Cardiac muscle cell (in vitro differentiated cells and primary cell): ENCODE measurements at regions not wholly inside any gene's neighbourhood (a gene's known extent, or its start where the extent isn't known, plus 50 kb on each side); places are given as distances from the start of the nearest gene placed in this dataset.
A peak's percentile ranks its signal among the peaks of the same experiment; 100 is the strongest.

Experiments used
- DNase-seq, 2 donors: peaks; one replicate each; pipeline versions ENCODE4 v3.0.0 to v3.0.0-alpha.2; 2010 to 2017; ENCODE audit warnings: low read depth in 1 of 2, low spot score in 1 of 2
- H3K27ac ChIP-seq: fragments of 200-600 bp; sonication (generic); 2 replicates; pipeline ENCODE4 v1.5.1; 2016
- H3K27me3 ChIP-seq: fragments of 200-600 bp; sonication (generic); 2 replicates; pipeline ENCODE4 v1.6.0; 2016; ENCODE audit warnings: control low read depth
- H3K36me3 ChIP-seq: fragments of 200-600 bp; sonication (generic); 2 replicates; pipeline ENCODE4 v1.5.1; 2016; ENCODE audit warnings: control low read depth
- H3K4me1 ChIP-seq: fragments of 200-600 bp; sonication (generic); 2 replicates; pipeline ENCODE4 v1.8.1; 2017; ENCODE audit warnings: low read depth, mild to moderate bottlenecking, mixed run types
- H3K4me3 ChIP-seq: fragments of 200-600 bp; sonication (generic); 2 replicates; pipeline ENCODE4 v1.5.1; 2016; ENCODE audit warnings: mild to moderate bottlenecking
- H3K9me3 ChIP-seq: fragments of 200-600 bp; sonication (generic); 2 replicates; pipeline ENCODE4 v1.5.1; 2017; ENCODE audit warnings: low read depth, mild to moderate bottlenecking, control low read depth
- CTCF ChIP-seq: IDR thresholded peaks from 2 replicates; pipeline ENCODE4 v1.5.1; 2012; ENCODE audit warnings: low read depth, mild to moderate bottlenecking, low read length

- peak in 1 of 2 donors; percentile 44 for DNase-seq
- Histone ChIP-seq H3K4me1 (no peaks in the 10 kb centered on the region), H3K36me3 (no peaks in the 10 kb centered on the region), H3K27me3 (no peaks in the 10 kb centered on the region), H3K4me3 (no peak overlapping the region), H3K9me3 (no peaks in the 10 kb centered on the region), H3K27ac (no peak overlapping the region)
- TF ChIP-seq CTCF: no peak
Observed at GRCh38 chr10:44006771-44007170, 358.1 kb upstream of the ZNF32 start.

- no peak for DNase-seq
- Histone ChIP-seq H3K27me3 (no peaks in the 10 kb centered on the region), H3K27ac (no peak overlapping the region), H3K9me3 (no peaks in the 10 kb centered on the region), H3K4me3 (no peak overlapping the region), H3K36me3 (no peaks in the 10 kb centered on the region), H3K4me1 (no peaks in the 10 kb centered on the region)
- no peak for TF ChIP-seq CTCF
Observed at GRCh38 chr10:44005788-44006099, 357.1 kb upstream of the ZNF32 start.

- Histone ChIP-seq H3K27ac (no peak overlapping the region), H3K4me1 (no peaks in the 10 kb centered on the region), H3K4me3 (no peak overlapping the region), H3K27me3 (no peaks in the 10 kb centered on the region), H3K9me3 (no peaks in the 10 kb centered on the region), H3K36me3 (no peaks in the 10 kb centered on the region)
- no peak for DNase-seq
- no peak for TF ChIP-seq CTCF
Observed at GRCh38 chr10:44004913-44005787, 356.5 kb upstream of the ZNF32 start.

- Histone ChIP-seq H3K27ac (peak overlapping the region; percentile 61), H3K9me3 (no peaks in the 10 kb centered on the region), H3K4me1 (peaks cover 13% of the 10 kb centered on the region), H3K27me3 (no peaks in the 10 kb centered on the region), H3K36me3 (no peaks in the 10 kb centered on the region), H3K4me3 (no peak overlapping the region)
- no peak for TF ChIP-seq CTCF
- peak; percentile 57 to 67 for DNase-seq
Observed at GRCh38 chr10:43998021-43998809, 349.5 kb upstream of the ZNF32 start.

GRCh38 chr10:43997330-43997729, 348.6 kb upstream of the ZNF32 start:
- DNase-seq: no peak
- Histone ChIP-seq H3K27me3 (no peaks in the 10 kb centered on the region), H3K9me3 (no peaks in the 10 kb centered on the region), H3K4me3 (no peak overlapping the region), H3K27ac (no peak overlapping the region), H3K36me3 (no peaks in the 10 kb centered on the region), H3K4me1 (peaks cover 13% of the 10 kb centered on the region)
- no peak for TF ChIP-seq CTCF
